GF-D8 (cell line): ENCODE measurements at regions not wholly inside any gene's neighbourhood (a gene's known extent, or its start where the extent isn't known, plus 50 kb on each side); places are given as distances from the start of the nearest gene placed in this dataset.

Source experiments
- DNase-seq: peaks from one replicate; lab custom pipeline; 2025; lab: John Stamatoyannopoulos, UW

GRCh38 chr3:72567474-72567873 is 280.8 kb downstream of the SHQ1 start:
- no peak for DNase-seq

GRCh38 chr3:72565593-72565992 is 282.7 kb downstream of the SHQ1 start:
- no peak for DNase-seq

DNA sequence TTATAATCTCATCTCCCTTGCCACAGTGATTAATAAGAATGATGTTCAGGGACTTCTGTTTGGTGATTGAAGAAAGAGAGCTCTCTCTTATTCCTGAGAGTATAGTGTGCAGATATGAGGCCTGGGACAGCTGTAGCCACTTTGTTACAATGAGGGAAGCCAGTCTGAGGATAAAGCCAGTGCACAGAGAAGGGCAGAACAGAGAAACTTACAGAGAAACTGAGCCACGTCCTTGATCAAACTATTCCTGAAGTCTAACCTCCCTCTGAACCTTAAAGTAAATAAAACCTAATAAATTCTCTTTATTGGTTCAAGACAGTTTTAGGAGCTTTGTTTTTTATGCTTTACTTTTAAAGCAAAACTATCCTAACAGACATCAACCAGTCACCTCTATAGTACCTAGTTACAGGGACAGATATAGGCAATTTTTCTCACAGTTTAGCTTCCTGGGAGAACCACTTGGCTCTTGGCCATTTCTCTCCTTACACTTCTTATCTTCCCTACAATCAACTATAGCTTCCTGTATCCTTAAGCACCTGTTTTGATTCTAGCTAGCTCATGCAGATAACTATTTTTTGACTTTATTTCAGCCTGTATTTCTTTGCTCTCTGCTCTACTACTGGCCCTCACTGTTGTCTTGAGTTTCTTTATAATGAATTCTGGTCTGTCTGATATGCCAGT is 284.4 kb downstream of the SHQ1 start:
- no peak for DNase-seq

- DNase-seq: no peak
These were observed 287.2 kb downstream of the SHQ1 start for GRCh38 chr3:72560846-72561675.

DNA sequence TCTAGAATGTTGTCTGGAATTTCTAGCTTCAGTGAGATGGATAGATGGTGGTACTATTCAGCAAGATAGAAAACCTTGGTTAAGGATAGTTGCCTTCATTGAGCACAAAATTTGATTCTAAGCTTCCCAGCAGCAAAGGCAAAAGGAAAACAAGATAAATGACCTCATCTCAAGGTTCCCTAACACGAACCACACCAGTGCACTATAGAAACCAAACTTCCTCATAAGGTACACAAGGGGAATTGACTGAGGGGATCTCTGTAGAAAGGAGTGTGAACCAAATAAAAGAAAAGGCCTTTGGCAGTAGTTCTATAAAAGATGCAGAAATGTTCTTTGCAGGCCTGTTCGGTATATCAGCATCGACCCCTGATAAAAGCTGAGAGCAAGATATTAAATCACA is 288.9 kb downstream of the SHQ1 start:
- no peak for DNase-seq

DNA sequence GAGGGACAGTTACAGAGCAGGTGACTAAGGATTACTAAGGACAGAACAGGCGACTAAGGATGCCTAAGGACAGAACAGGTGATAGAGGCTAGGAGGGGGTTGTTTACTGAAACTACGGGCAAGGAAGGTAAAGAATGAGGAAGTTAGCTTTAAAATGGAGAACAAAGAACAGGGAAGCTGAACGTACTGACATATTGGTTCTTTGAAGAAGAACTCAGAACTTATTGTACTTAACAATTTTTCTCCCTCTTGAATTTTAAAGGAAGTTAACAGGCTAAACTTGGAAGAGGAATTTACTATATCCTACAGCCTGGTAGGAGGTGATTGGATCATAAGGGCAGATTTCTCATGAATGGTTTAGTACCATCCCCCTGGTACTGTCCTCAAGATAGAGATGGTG is 290.2 kb downstream of the SHQ1 start:
- DNase-seq: no peak

DNA sequence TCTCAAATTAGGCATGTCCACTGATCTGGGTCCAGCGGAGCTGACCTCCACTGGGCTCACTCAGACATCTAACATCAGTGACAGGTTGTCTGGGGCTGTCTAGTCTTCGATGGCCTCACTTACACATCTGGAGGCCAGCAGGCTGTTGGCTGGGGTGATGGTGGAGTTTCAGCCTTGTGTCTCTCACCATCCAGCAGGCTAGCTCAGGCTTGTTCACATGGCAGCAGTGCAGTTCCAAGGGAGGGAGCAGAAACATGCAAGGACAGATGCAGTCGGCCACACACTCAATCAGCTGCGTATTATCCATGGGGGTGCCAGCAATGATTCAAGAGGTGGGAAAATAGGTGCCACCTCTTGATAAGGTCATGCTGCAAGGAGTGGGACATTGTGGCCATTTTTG is 292.5 kb downstream of the SHQ1 start:
- no peak for DNase-seq

DNA sequence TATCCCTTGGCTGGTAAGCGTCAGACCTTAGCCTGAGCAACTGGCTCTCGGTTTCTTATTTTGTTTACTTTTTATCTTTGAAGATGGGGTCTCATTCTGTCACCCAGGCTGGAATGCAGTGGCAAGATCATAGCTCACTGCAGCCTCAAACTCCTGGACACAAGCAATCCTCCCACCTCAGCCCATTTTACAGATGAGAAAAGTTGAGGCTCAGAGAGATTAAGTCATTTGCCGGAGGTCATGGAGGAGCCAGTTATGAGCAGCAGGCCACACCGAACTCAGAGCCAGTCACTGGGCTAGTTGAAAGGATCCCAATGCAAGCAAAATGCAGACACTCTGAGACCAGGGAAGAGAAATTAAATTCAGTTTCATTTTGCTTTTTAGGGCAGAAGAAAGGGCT is 293.6 kb downstream of the SHQ1 start:
- DNase-seq: no peak

DNA sequence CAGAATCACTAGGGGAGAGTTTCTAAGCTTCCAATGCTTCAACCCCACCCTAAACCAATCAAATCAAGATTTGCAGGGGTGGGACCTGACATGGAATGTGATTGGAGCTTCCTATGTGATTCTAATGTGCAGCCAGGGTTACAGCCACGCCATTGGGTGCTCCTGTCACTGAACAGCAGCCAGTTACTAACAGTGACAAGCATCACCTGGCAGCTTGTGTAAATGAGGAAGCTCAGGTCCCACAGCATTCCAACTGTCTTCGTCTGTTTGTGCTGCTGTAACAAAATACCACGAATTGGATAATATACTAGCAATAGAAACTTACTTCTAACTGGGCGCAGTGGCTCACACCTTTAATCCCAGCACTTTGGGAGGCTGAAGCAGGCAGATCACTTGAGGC is 294.9 kb downstream of the SHQ1 start:
- no peak for DNase-seq

DNA sequence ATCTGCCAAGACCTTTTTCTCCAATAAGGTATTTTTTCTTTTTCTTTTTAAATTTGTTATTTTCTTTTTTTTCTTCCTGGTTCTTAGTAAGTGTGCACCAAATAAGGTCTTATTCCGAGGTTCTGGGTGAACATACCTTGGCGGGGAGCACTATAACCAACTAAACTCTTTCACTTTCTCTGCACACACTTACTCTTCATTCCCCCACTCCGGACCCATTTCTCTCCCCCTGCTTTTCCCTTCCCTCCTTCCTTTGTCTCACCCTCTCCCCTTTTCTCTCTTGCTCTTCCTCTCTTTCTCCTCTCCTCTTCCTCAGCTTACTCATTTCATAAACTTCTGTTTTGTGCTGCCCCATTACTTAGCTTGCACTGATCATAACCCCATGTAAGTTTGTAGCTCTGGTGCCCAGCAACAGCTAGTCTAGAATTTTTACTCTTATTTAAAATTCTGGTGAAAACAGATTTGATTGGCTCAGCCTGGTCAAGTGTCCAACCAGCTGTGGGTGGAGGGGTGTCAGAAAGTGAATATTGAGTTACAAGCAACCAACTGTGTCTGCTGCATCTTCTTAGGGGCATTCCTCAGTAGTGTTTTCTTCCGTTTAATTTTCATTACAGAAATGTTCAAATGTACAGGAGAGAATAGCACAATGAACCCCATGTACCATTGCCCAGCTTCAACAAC is 297.5 kb downstream of the SHQ1 start:
- DNase-seq: no peak

GRCh38 chr3:72549761-72550581 is 298.3 kb downstream of the SHQ1 start:
- DNase-seq: no peak

GRCh38 chr3:72548981-72549380 is 299.3 kb downstream of the SHQ1 start:
- no peak for DNase-seq

DNA sequence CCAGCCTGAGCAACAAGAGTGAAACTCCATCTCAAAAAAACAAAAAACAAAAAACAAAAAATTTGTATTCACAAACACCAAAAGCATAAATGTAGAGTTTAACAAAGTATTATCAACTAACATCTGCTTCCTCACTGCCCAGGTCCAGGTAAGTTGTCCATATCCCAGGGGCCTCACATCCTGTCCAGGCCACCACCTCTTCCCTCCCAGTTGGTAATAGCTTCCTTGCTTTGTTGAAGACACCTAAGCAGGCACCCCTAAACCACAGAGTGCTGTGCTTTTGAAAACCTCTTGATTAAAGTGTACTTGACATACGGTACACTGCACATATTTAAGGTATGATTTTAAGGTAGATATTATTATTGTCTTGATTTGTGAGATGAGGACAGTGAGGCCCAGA is 299.8 kb downstream of the SHQ1 start:
- no peak for DNase-seq

- no peak for DNase-seq
These were observed 301.1 kb downstream of the SHQ1 start for GRCh38 chr3:72547183-72547582.

GRCh38 chr3:72544239-72544638 is 304.0 kb downstream of the SHQ1 start:
- no peak for DNase-seq

- DNase-seq: no peak
These were observed 305.0 kb downstream of the SHQ1 start for GRCh38 chr3:72543246-72543645.

DNA sequence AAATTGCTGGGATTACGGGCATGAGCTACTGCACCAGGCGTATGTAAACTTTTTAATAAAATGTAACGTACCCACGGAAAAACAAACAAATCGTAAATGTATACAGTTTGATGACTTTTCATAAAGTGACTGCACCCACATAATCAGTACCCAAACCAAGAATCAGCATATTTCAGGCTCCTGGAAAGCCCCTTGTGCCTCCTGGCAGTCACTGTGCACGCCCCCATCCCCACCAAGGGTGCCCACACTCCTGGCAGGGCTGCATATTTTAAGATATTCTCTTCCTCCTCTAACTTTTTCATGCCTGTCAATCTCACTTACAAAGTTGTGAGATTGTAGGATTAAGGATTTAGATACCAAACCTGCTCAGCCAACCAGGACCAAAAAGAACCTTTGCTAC is 305.5 kb downstream of the SHQ1 start:
- no peak for DNase-seq

- DNase-seq: no peak
These were observed 308.4 kb downstream of the SHQ1 start for GRCh38 chr3:72539856-72540255.

DNA sequence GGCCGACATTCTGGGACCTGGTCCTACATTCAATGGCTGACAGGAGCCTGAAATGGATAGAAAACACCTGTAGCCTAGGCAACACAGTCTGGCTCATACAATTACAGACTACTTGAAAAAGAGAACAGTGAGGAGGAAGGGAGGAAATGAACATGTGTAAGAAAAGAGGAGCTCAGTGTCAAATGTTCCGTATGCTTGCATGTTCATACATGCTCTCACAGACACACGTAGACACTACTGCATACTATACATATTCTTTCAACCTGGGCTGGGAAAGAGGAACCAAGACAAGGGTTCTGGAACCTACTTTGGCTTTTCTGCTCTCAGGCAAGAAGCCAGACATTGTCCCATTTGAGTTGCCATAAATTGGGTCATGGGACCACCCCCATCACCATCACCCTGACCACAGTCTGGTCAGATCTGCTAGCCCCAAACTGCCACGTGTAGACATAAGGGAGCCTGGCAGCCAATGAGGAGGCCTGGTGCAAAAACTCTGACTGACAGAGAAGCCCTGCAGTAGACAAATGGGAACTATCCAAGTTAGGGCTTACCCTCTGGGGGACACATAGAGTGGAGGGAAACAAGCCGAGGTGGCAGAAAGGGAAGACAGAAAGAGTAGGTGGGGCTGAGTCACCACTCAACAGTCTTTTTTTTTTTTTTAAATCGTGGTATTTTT is 310.0 kb downstream of the SHQ1 start:
- no peak for DNase-seq

GRCh38 chr3:72537448-72537847 is 310.8 kb downstream of the SHQ1 start:
- DNase-seq: no peak

GRCh38 chr3:72536878-72537267 is 311.4 kb downstream of the SHQ1 start:
- no peak for DNase-seq
